ENCODE measurements at regions not wholly inside any gene's neighbourhood (a gene's known extent, or its start where the extent isn't known, plus 50 kb on each side); places are given as distances from the start of the nearest gene placed in this dataset.

- Histone ChIP-seq H3K36me3 (ENCODE audit: control insufficient read depth, insufficient read depth, low read length) (no peaks in the 10 kb centered on the region), H3K27me3 (ENCODE audit: control insufficient read depth, insufficient read depth, low read length) (no peaks in the 10 kb centered on the region), H3K4me1 (ENCODE audit: control insufficient read depth, insufficient read depth, low read length) (no peaks in the 10 kb centered on the region), H3K4me3 (ENCODE audit: low read length) (no peak overlapping the region), H3K27ac (ENCODE audit: low read length) (no peak overlapping the region), H3K9me3 (ENCODE audit: control insufficient read depth, insufficient read depth, low read length) (no peaks in the 10 kb centered on the region)
- H3K9me3 Mint-ChIP-seq: peaks cover 7% of the 10 kb centered on the region in 2 donors
- no peak for TF ChIP-seq CTCF (IDR thresholded peaks at IDR 0.05)
- H3K36me3 Mint-ChIP-seq: peaks cover 4% of the 10 kb centered on the region
- H3K27ac Mint-ChIP-seq: no peak overlapping the region
- 87% methylated on average over 3 of the region's 3 CpGs for WGBS (ENCODE audit: insufficient coverage)
- DNase-seq (no peak), ATAC-seq (no peak)
- no peaks in the 10 kb centered on the region for H3K4me1 Mint-ChIP-seq
- intact Hi-C loops (cut with micrococcal nuclease): no loop called here
- no peak overlapping the region for H3K4me3 Mint-ChIP-seq
- peaks cover 0 to 4% of the 10 kb centered on the region in 2 donors for H3K27me3 Mint-ChIP-seq (ENCODE audit: low read depth in 2 of 2)
These were observed 118.3 kb downstream of the FAT3 start for GRCh38 chr11:92342886-92343285.

GRCh38 chr11:92346220-92346619 lies 121.6 kb downstream of the FAT3 start:
- no peaks in the 10 kb centered on the region for H3K27me3 ChIP-seq (ENCODE audit: control insufficient read depth, insufficient read depth, low read length)
- Mint-ChIP-seq H3K36me3 (peaks cover 4% of the 10 kb centered on the region), H3K4me1 (no peaks in the 10 kb centered on the region), H3K4me3 (no peak overlapping the region), H3K27ac (no peak overlapping the region), H3K27me3 (ENCODE audit: low read depth in 2 of 2) (peaks cover 0 to 4% of the 10 kb centered on the region in 2 donors), H3K9me3 (peaks cover 2 to 6% of the 10 kb centered on the region in 2 donors)
- intact Hi-C loops (cut with micrococcal nuclease): no loop called here
- H3K9me3 ChIP-seq (ENCODE audit: control insufficient read depth, insufficient read depth, low read length): no peaks in the 10 kb centered on the region
- DNase-seq: no peak
- ATAC-seq: no peak
- H3K4me3 ChIP-seq (ENCODE audit: low read length): no peak overlapping the region
- no peaks in the 10 kb centered on the region for H3K4me1 ChIP-seq (ENCODE audit: control insufficient read depth, insufficient read depth, low read length)
- H3K27ac ChIP-seq (ENCODE audit: low read length): no peak overlapping the region
- 66% methylated on average over 4 of the region's 4 CpGs for WGBS (ENCODE audit: insufficient coverage)
- no peak for TF ChIP-seq CTCF (IDR thresholded peaks at IDR 0.05)
- no peaks in the 10 kb centered on the region for H3K36me3 ChIP-seq (ENCODE audit: control insufficient read depth, insufficient read depth, low read length)

DNA sequence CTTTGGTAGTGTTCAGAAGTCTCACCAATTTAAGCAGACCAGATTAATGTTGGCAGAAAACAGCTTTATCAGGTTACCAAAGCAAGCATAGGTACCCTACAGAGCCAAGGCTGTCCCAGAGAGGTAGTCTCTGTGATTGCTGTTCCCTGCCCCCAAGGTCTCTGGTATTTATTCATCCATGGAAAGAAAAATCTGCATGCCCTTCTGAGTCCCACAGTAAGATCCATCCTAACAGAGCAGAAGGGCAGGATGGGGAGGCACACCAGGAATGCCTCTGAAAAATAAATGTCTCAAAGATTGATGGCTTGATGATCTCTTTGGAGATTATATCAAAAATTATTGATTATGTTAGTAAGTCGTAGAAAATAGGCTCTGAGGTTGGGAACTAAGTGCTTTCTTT lies 122.8 kb downstream of the FAT3 start:
- TF ChIP-seq CTCF (IDR thresholded peaks at IDR 0.05): no peak
- 56% methylated on average over 1 of the region's 1 CpG for WGBS (ENCODE audit: insufficient coverage)
- no peaks in the 10 kb centered on the region for H3K27me3 ChIP-seq (ENCODE audit: control insufficient read depth, insufficient read depth, low read length)
- Mint-ChIP-seq H3K4me1 (no peaks in the 10 kb centered on the region), H3K9me3 (peaks cover 0 to 2% of the 10 kb centered on the region in 2 donors), H3K27ac (no peak overlapping the region), H3K27me3 (ENCODE audit: low read depth in 2 of 2) (peaks cover 0 to 4% of the 10 kb centered on the region in 2 donors), H3K36me3 (peaks cover 5% of the 10 kb centered on the region), H3K4me3 (no peak overlapping the region)
- H3K4me1 ChIP-seq (ENCODE audit: control insufficient read depth, insufficient read depth, low read length): no peaks in the 10 kb centered on the region
- H3K9me3 ChIP-seq (ENCODE audit: control insufficient read depth, insufficient read depth, low read length): no peaks in the 10 kb centered on the region
- intact Hi-C loops (cut with micrococcal nuclease): no loop called here
- H3K36me3 ChIP-seq (ENCODE audit: control insufficient read depth, insufficient read depth, low read length): no peaks in the 10 kb centered on the region
- no peak overlapping the region for H3K27ac ChIP-seq (ENCODE audit: low read length)
- DNase-seq: no peak
- H3K4me3 ChIP-seq (ENCODE audit: low read length): no peak overlapping the region
- no peak for ATAC-seq

DNA sequence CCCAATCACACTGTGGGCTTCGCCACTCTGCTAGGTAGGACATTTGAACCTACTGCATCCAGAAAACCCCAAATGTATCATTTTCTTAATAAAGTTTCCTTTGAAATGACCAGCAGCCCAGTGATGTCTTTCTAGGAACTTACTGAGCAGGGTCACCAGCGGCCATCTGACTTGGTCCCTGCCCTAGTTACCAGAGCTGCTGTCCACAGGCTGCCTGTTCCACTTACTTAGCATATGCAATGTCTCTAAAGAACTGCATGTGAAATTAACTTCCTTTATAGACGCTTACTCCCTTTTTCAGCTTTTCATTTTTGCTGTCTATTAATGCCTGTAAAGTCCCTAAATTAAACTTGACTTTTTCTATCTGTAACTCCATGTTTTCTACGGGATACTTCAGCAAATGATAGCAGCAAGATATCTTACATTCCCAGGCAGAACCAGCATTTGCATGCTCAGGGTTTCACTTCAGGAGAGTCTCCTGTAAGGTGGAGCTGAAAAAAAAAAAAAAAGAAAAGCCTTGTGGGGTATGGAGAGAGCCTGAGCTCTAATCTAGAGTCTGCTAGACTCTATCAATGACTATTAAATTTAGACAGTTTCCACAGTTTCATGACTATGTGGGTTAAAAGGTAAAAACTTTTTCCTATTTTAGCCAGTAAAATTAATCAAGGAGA lies 125.0 kb downstream of the FAT3 start:
- no peak overlapping the region for H3K27ac Mint-ChIP-seq
- intact Hi-C loops (cut with micrococcal nuclease): no loop called here
- H3K9me3 ChIP-seq (ENCODE audit: control insufficient read depth, insufficient read depth, low read length): no peaks in the 10 kb centered on the region
- no peaks in the 10 kb centered on the region for H3K27me3 ChIP-seq (ENCODE audit: control insufficient read depth, insufficient read depth, low read length)
- H3K27me3 Mint-ChIP-seq (ENCODE audit: low read depth in 2 of 2): peaks cover 0 to 4% of the 10 kb centered on the region in 2 donors
- peaks cover 11% of the 10 kb centered on the region for H3K36me3 Mint-ChIP-seq
- DNase-seq: no peak
- WGBS (ENCODE audit: insufficient coverage): 66% methylated on average over 4 of the region's 4 CpGs
- no peak overlapping the region for H3K27ac ChIP-seq (ENCODE audit: low read length)
- H3K9me3 Mint-ChIP-seq: peaks cover 4 to 6% of the 10 kb centered on the region in 2 donors
- no peaks in the 10 kb centered on the region for H3K4me1 Mint-ChIP-seq
- H3K36me3 ChIP-seq (ENCODE audit: control insufficient read depth, insufficient read depth, low read length): no peaks in the 10 kb centered on the region
- H3K4me3 ChIP-seq (ENCODE audit: low read length): no peak overlapping the region
- TF ChIP-seq CTCF (IDR thresholded peaks at IDR 0.05): no peak
- H3K4me3 Mint-ChIP-seq: no peak overlapping the region
- no peaks in the 10 kb centered on the region for H3K4me1 ChIP-seq (ENCODE audit: control insufficient read depth, insufficient read depth, low read length)
- ATAC-seq: no peak
